NCI-H345 (cell line): ENCODE measurements at regions not wholly inside any gene's neighbourhood (a gene's known extent, or its start where the extent isn't known, plus 50 kb on each side); places are given as distances from the start of the nearest gene placed in this dataset.
A peak's percentile ranks its signal among the peaks of the same experiment; 100 is the strongest.
"Not testable (repeated sequence)": the region's sequence is repeated elsewhere in the genome, so short reads cannot be mapped to it uniquely, and the experiment has no call there.

Experiments
- DNase-seq: peaks from one replicate; lab custom pipeline; 2025; lab: John Stamatoyannopoulos, UW

DNA sequence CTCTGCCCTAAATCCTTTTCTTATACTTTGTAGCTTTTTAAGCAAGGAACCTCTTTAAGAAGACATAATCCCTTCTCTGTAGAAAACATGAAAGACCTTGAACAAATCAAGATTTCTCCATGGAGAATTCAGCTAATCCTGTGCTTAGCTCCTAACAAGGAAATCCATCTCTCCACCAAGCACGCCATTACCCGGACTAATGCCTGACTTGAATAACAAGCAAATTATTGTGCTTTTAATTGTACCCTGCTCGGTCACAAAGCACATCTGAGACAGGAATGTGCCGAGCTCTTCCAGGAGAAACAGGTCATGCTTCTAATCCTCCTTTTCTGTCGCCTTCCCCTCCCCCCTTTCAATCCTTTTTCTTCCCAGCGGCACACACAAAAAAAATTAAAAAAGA lies 141.3 kb downstream of the PSAT1 start:
- DNase-seq, result no peak

DNA sequence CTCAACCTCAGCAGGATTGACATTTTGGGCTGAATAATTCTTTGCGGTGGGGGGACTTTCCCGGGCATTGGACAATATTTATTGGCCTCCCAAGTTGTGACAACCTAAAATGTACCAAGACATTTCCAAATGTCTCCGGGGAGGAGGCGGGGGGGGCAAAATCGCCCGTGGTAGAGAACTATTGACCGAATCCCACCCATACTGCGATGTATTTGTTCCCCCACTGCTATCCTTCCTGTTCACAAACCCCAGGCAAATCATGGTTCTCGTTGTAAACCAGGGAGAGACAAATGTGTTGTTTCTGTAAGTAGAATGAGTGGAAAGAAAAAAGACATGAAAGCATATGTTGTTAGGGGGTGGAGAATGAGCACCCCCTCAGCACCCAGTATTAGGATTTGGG lies 141.9 kb downstream of the PSAT1 start:
- DNase-seq, result no peak

DNA sequence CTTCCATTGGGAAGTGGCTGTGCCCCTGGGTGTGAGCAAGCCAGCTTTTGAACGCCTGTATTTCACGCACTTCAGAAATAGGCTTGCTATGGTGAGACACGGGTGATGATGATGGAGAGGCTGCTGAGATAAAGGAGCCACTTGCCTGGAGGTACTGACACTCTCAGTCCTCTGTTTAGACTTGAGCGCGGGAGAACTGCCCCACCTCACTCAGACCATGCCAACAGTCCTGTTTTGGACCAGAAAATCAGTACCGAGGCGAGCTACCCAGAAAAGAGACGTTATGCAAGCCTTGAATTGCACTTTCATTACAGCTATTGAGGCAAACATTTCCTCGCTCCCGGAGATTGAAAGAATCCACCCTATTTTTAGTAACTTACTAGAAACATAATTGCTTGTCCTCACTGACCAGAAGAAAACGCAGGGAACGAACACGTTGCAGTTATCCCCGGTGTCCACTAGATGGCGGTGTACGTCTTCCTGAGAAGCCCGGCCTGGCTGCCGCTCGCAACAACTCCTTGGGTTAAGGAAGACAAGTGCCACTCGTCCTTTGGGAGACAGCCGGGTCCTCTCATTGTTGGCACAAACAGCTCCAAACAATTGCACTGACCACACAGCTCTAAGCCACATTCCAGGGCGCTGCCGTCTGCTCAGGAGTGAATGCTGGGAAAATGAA lies 142.4 kb downstream of the PSAT1 start:
- peak; percentile 82 for DNase-seq

DNA sequence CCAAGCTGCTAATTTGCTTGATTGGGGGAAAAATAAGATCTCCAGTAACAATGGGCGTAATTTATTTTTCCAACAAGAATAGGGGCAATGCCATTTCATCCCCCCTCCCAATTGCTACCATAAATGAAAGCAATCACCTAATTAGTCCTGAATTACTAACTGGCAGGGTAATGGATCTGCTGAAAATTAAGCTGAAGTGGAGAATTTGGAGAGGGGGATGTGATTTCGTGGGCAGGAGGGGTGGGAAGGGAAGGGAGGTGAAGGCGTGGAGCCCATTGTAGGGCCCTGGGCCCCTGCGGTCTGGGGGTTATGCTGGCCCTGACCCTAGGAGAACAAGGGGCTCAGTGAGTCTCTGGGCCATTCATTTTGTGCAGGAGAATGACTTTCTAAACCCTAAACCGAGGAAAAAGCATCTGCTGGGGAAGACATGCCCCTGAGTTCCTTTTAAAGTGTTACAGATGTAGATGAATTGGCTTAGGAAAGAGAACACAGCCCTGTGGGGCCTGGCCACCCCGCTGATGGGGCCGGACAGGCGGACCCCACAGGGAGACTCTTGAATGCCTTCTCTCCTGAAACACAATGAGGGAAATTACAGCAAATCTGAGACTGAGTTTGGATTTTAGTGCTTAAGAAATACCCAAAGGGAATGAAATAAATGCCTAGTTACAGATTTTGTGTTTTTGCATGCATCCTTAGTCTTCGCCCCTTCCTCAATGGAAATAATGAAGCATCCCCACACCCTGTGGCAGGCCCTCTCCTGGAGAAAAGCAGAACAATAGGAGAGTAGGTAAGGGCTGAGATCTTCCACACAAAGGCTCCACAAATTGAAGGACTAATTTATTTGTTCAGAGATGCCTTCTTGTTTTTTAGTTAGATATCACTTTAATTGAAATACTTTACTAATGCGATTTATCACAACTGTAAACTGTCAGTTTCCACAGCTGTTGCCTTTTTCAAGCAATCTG lies 143.2 kb downstream of the PSAT1 start:
- DNase-seq, result no peak

DNA sequence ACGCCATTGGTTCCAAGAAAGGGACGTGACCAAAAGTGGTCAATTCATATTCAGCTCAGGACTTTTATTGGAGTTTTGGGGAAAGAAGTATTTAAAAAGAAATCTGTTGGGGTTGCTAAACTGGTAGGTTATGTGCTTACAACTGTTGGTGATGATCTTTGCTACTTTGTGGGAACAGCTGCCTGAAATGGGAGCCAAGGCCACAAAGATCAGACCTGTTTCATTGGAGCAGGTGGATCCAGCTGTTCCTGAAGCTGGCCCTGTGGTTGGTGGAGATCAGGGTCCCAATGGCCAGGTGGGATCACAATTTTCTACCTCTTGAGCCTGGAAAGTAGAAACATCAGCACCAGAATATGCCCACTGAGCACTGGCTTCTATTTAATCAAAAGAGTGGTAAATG lies 144.5 kb downstream of the PSAT1 start:
- no peak for DNase-seq

DNA sequence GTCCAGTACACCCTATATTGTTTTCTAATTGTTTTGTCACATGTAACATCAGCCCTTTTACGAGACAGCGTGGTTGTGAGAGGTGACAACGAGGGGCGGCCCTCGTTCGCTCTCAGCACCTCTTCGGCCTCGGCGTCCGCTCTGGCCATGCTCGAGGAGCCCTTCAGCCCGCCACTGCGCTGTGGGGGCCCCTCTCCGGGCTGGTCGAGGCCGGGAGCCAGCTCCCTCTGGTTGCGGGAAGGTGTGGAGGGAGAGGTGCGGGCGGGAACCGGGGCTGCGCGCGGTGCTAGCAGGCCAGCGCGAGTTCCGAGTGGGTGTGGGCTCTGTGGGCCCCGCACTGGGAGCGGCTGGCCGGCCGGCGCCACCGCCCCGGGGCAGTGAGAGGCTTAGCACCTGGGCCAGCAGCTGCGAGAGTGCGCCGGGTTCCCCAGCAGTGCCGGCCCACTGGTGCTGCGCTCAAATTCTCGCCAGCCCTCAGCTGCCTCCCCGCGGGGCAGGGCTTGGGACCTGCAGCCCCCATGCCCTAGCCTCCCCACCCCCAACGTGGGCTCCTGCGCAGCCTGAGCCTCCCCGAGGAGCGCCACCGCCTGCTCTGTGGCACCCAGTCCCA lies 145.0 kb downstream of the PSAT1 start:
- DNase-seq, result no peak

DNA sequence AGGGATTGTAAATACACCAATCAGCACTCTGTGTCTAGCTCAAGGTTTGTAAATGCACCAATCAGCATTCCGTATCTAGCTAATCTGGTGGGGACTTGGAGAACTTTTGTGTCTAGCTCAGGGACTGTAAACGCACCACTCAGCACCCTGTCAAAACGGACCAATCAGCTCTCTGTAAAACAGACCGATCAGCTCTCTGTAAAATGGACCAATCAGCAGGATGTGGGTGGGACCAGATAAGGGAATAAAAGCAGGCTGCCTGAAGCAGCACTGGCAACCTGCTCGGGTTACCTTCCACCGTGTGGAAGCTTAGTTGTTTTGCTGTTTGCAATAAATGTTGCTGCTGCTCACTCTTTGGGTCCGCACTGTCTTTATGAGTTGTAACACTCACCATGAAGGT lies 145.7 kb downstream of the PSAT1 start:
- not testable (repeated sequence) for DNase-seq

DNA sequence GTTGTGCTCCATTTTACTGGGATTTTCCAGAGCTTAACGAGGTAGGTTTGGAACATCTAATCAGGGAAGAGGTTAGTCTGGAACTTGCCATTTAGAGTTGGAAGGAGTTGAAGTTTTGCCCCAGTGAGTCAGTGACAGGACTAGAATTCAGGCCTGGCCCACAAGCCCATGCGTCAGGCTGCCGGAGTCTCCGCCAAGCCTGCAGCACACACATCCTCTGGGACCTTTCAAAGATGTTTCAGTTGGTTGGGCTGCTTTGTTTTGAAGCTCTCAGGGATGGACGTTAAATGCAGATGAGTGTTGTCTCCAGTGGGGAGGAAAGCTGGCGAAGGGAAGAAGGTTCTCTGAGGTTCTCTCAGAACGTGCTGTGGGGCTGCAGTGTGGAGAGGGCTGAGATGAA lies 147.0 kb downstream of the PSAT1 start:
- no peak for DNase-seq

DNA sequence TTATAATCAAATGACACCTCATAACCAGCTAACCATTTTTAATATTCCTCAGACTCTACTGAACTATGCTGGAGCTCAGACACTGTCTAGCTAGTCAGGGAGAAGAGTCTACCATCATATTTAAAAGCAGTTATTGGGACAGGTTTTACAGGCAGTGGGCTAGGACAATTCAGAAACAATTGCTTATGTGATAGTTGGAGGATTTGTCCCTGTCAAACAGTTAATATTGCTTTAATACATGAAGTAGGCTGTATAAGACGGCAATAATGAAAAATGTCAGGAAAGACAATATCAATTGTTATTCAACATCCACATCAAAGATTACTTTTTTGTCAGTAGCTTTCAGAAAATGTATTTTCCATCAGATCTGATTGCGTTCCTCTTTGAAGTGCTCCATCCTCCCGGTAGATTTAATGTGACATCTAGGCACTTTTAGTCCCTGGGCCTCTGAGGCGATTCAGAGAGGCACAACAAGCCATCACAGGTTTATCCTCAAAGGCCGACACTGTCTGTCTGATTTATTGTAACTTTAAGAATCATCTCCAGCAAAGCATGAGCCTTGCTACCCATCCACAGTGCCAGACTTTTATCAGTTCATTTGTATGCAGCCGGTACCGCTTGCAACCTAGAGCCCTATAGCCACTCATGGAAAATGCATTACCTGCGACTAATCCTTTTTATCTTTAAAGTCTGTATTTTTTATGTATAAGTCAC lies 152.2 kb downstream of the PSAT1 start:
- no peak for DNase-seq

DNA sequence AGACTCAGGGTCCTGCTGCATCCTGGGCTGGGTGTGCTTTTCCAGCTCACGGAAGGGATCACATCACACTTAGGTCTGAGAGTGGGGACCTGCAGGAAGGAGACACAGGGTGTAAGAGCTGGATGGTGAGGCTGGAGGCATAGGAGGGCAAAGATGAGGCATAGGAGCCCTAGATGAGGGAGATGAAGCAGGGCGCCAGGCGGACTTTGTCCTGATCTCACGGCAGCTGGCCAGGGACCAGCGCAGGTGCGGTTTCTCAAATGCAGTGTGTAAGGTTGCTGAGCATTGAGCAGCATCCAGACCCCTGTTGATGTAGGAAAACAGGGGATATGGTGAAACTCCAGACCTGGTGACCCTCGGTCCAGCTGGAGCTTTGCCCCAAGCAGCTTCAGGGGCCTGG lies 156.5 kb downstream of the PSAT1 start:
- no peak for DNase-seq

DNA sequence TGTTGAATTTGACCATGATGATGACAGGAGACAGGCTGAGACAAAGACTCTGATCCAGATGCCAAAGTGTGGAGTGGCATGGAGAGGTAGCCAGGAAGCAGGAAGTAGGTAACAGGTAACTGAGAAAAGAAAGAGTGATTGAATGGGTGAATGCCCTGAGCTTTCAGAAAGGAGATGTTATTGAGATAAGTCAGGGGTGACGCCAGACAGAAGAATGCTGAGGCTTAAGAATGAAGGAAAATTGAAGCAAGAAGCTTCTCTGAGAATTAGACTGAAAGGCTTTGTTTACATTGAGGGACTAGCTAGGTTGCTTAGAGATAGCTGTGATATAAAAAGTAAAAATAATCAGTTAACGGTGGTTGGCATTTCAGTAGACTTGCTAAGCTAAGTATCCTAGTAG lies 165.7 kb downstream of the PSAT1 start:
- DNase-seq, result no peak

DNA sequence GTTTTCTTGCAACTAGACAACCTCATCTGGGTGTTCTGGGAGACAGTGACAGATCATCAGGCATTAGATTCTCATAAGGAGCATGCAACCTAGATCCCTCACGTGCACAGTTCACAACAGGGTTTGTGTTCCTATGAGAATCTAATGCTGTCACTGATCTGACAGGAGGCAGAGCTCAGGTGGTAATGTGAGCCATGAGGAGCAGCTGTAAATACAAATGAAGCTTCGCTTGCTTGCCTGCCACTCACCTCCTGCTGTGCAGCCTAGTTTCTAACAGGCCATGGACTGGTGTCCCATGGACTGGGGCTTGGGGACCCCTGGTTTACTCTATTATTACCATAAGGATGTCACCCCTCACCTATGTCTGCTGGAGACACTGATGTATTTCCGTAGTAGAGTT lies 166.8 kb downstream of the PSAT1 start:
- no peak for DNase-seq

DNA sequence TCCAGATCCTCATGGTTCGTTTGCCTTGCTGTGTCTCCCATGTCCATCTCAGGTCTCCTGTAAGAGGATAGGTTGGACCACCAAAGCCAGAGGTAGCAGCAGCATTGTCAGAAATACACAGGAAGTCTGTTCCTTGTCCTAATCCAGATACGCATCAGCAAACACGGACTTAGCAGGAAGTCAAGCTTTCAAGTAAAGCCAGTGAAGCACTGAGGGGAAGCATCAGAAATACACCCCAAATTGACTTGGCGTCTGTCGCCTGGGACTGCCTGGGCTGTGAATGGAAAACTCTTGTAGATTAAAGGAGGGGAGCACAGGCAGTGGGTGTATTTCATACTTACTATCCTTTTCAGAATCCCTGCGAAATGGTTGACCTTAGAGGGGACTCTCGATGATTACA lies 171.3 kb downstream of the PSAT1 start:
- DNase-seq, result no peak

DNA sequence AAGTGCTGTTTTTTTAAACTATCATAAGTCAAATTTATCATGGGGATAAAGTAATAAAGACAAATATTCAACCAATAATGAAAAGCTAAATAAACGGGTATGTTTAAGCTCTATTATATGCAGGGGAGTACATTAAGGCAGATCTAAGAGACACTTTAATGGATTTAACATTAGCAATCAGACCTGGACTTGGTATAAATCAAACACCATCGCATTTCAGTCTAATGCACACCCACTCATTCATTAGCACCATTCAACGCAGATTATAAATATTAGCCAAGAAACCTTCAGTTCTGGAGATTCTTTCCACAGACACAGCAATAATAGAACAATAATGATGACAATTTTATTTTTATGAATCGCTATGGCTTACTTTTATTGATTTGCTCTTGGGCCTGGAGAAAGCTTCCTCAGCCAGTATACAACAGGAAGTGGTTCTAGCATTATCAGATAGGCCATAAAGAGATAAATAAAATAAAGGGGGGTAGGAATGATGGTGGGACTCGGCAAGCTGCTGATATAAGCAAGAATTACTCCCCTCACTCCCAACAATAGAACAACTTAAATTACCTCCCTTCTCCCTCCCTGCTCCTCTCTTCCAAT lies 172.2 kb downstream of the PSAT1 start:
- DNase-seq, result no peak

DNA sequence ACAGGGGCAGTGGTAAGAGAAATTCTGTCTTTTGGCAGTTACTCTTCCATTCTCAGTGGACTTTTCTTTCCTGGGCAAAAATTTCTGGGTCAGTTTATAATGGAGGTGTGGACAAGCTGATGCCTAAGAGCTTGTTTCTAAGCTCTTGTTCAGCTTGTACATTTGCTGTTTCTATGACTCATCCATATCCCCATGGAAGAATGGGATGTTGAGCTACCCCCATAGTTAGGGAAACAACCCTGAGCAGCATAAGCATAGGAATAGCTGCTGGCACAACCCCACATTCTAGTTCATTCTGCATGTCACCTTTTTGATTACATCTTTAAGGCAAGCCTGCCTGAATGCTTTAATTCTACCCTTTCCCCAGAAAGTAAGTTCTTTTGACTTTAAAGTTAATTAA lies 173.3 kb downstream of the PSAT1 start:
- no peak for DNase-seq

DNA sequence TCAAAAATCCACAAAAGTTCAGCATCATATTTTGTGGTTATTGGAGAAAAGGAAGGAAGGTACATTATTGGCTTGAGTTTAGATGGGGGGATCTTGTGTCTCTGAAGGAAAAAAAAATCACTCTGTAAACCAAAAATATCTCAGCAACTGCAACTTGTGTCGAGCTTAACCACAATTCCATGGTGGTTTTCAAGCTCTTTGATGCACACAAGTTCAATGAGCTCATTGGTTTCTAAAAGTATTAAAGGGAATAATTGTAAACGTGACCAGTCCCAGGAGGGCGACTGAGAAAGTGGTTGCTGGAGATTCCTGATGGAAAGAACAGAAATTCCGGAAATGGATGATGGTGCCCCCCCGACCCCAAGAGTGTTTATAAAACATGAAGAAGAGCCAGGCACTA lies 173.8 kb downstream of the PSAT1 start:
- no peak for DNase-seq

DNA sequence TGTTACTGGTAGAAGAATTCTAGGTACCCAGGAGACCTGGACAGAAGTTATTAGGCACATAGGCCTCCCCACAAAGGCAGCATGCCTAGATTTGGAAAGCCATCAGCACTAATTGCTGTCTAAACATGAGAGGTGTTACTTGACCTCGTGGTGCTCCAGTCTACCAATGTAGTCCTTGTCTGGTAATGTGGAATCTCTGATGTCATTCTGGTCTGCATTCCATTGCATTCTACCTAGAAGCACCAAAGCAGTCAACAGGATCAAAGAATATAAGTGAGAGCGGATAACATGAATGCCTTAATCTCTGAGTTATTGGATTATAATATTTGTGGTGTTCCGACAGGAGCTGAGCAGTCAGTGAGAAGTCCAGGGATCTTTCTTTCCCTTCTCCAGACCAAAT lies 175.2 kb downstream of the PSAT1 start:
- no peak for DNase-seq

DNA sequence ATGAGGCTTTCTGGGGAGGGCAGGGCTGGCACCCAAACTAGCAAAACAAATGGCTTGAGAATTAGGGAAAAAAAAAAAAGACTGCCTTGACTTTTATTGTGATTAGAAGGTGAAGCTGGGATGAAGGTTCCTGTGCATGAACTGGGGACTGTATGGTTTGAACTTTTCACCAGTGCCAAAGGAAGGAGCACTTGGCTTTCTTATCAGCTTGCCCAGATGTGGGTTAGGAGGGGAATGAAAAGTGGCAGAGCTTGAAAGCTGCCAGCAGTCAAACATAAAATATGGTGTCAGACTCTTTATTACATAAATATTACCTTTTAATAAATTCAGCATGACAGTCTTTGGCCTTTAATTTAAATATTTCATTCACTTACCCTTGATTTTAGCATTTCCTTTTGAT lies 182.5 kb downstream of the PSAT1 start:
- no peak for DNase-seq

DNA sequence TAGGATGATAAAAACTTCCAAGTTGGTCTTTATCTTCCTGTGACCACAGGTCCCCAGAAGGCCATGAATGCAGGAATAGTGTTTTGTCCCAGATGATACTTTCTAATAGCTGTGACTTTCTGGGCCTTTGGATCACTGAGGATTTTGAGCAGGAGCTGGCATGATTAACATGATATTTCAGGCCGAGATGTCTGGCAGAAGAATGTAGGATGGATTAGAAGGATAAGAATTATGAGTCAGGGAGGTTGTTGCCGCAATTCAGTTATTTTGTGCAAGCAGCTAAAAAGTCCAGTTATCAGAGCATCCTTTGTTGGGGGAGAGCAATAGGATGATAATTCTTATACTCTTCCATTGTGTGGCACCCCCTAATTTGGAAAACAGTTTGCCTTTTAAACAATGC lies 189.7 kb downstream of the PSAT1 start:
- DNase-seq, result no peak

DNA sequence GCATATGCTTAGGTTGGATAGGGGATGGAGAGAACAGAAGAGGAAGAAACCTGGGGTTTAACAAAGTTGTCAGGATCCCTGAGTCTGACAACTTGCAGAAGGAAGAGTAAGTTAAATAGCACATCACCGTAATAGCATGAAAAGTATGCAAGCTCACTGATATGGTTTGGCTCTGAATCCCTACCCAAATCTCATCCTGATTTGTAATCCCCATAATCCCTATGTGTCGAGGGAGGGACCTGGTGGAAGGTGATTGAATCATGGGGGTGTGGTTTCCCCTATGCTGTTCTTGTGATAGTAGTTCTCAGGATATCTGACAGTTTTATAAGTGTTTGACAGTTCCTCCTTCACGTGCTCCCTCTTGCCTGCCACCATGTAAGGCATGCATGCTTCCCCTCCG lies 193.3 kb downstream of the PSAT1 start:
- no peak for DNase-seq

DNA sequence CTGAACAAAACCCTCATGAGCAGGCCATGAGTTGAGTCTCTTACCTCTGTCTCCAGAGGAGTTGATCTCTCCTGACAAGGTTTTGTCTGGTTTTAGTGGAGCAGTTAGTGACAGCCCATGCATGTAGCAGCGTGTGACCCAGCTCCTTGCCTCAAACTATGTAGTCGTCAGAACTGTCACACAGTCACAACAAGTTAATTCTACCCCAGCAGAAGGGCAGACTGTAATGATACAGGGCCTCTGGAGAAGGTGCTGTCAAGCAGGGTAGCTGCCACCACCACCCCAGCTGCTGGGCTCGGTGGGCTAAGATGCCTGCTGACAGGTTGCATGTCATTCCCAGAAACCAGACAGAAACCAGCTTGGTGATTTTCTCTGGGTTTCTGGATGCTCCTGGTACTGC lies 194.5 kb downstream of the PSAT1 start:
- no peak for DNase-seq

DNA sequence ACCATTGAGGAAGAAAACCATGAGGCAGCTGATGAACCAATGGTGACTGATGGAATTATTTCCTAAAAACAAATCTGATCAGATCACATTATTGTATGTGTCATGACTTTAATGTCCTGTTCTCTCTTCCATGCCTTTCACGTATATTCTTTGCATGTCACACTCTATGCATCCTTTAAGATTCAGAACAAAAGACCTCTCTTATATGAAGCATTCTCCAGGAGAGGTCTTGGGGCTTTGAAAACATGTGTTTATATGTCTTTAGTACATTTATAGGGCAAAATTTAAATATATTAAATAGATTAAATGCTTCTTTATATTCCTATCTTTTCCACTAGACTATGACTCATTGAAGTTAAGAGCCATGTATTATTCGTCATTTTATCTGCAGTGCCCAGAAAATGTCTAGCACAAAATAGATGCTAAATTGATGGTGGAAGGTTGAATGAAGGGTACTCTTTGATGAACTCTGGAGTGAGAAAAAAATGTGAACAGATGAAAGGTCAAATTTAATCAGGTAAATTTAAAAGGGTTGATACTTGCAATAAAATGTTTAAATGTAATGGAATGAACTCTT lies 196.3 kb downstream of the PSAT1 start:
- no peak for DNase-seq
